HG03139 (cell line): ENCODE measurements at regions not wholly inside any gene's neighbourhood (a gene's known extent, or its start where the extent isn't known, plus 50 kb on each side); places are given as distances from the start of the nearest gene placed in this dataset.

ENCODE experiments used
- ATAC-seq: cut with Tn5 transposase; IDR thresholded peaks from one replicate; pipeline ENCODE4 v1.9.1; 2021; ENCODE audit not compliant: unreplicated experiment

- no peak for ATAC-seq
Measured at GRCh38 chr7:84506151-84506550, 311.6 kb upstream of the SEMA3A start.

- ATAC-seq: no peak
Measured at GRCh38 chr7:84502239-84502638, 307.6 kb upstream of the SEMA3A start.

DNA sequence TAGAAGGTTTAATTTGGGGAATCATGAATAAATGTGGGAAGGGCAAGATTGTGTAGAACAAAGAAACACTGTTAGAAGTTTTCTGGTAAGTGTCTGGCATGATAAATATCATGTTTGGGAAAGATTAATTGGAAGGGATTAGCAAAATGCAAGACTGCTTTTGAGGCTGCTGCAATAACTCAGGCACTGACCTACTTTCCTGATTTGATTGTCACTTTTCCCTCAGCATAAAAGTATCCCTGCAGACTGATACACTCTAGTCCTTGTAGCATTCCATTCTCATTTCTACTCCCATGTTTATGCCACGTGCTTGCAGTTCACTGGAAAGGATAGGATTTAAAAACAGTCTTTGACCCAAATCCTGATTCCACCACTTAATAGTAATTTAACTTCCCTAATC lies 303.3 kb upstream of the SEMA3A start:
- no peak for ATAC-seq

- no peak for ATAC-seq
Measured at GRCh38 chr7:84495128-84495527, 300.5 kb upstream of the SEMA3A start.

DNA sequence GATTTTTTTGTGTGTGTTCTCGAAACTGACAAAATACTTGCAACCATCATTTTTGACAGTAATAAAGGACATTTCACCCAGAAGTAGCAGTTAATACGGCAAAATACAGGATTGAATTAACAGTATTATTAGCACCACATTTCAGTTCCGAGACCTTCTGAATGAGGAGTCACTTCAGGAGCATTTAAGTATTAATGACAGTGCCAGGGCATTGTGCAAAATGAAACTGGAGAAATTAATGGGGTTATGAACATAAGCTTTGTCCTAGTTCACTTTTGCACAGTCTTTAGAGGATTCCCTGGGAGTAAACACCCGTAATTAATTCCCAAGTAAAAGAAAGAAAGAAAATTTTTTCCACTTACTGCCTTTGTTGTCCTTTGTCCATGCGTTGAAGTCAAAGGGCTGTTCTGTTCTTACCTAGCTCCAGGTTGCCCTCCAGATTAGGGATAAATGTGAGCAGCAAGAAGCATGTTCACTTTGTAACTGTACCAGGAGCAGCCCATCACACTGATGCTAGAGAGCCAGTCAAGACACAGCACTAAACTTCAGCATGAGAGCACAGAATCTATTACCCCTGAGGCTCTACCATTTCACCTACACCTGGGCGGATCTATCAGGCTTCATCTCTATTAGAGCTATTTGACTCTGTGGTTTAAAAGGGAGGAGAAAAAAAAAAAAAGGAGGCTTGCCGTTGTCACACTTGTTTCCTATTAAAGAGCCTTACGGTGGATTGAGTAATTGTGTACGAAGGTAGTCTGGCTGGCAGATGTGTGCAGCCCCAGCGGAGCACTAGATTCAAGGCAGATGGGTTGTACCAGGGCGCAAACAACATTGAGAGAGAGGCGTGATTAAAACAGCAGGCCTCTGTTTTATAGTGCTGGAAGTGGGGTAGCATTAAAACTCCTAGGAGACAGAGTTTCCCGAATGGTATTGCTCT lies 297.8 kb upstream of the SEMA3A start:
- ATAC-seq: no peak

GRCh38 chr7:84490661-84491060 lies 296.1 kb upstream of the SEMA3A start:
- ATAC-seq: no peak

GRCh38 chr7:84484502-84485079 lies 290.0 kb upstream of the SEMA3A start:
- ATAC-seq: no peak

- no peak for ATAC-seq
Measured at GRCh38 chr7:84482476-84482875, 287.9 kb upstream of the SEMA3A start.

- ATAC-seq: no peak
Measured at GRCh38 chr7:84479059-84479458, 284.5 kb upstream of the SEMA3A start.

DNA sequence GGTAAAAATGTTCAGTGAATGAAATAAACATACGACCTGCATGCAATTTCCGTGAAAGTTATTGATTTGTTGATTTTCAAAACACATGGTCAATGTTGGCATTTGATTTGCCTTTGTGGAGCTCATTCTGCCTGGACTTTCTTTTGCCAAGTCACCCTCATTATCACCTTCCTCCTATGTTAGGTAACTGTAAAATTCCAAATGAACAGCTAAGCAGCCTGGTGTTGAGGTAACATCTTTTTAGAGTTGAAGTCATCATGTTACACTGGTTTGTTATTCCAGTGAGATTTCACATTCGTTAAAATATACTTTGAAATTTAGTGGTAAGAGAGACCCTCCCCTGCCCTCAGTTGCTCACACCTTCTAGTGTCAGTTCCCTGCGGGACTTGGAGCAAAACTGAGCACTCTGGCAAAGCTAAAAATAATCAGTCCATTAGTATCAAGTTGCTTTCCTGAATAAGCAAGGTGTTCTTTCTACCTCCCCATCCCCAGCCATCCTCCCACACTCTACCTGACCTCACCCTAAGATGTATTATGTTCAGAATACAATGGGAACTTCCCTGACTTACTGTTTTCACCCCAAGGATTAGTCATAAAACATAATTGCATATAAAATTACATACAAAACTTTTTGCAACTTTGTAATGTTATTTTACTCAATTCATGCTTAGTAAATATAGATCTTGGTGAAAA lies 283.3 kb upstream of the SEMA3A start:
- no peak for ATAC-seq

GRCh38 chr7:84474436-84474835 lies 279.8 kb upstream of the SEMA3A start:
- ATAC-seq: no peak

DNA sequence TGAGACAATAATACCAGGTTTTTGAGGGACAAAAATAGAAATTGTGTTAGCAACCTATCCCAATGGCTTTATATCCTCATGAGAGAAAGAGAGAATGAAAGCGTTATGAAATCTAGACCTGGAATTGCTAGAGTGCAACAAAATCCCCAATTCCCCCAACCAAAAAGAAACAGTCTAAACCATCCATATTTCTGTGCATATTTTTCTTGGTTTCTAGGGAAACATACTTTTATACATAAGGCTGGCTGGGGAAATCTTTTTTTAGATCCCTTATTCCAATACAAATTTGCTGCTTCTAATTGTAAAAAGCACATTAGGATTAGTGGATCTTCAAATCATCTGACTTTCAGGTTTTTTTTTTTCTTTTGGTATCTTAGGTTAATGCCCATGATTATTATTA lies 277.0 kb upstream of the SEMA3A start:
- ATAC-seq: no peak

DNA sequence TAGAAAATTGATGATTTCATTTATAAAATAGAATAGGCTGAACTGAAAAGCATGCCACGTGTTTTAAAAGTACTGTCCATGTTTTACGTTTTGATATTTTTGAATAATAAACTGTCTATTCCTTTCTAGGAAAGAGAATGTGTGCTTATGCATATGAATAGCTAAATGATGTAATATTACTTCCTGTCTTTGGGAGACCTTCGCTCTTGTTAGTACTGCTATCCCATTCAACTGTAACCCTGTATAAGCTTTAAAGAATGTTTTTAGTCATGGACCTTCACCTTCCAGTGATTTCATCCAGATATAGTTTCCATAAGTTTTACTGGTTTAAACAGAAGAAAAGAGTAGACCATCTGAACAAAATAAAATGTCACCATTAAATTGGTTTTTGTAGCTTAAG lies 274.4 kb upstream of the SEMA3A start:
- ATAC-seq: no peak

GRCh38 chr7:84462259-84462658 lies 267.7 kb upstream of the SEMA3A start:
- no peak for ATAC-seq

DNA sequence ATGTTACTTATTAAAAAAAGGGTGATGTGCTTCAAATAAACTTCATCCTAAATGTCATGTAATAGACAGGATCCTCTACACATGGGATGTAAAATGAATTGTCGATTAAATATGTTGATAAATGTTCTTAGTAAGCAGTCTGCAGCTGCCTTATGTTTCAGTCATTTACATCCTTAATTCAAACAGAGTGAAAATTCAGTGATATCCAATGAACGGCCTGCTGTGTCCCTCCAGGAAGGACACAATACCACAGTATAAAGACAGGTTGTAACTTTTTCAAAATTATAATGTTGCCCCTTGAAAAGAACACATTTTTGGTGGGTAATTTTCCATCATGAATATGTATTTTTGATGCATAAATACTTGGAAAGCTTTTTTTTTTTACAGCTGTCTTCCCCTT lies 266.5 kb upstream of the SEMA3A start:
- no peak for ATAC-seq

DNA sequence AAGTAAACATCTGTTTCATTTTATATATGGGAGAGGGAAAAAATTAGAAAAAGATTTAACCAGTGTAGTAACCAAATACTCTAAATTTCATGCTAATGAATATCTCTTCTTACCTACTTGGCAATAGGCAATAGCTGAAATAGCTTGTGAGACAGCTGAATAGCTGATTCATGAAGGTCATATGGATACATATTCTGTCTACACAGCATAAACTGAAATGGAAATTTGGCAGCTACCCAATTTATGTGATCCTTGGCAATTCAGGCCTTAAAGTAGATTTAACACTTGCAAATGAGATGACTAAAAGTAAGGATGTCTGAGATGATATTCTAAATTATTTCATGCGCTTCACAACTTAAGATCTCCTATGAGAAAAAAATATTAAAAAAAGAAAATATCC lies 261.2 kb upstream of the SEMA3A start:
- no peak for ATAC-seq

DNA sequence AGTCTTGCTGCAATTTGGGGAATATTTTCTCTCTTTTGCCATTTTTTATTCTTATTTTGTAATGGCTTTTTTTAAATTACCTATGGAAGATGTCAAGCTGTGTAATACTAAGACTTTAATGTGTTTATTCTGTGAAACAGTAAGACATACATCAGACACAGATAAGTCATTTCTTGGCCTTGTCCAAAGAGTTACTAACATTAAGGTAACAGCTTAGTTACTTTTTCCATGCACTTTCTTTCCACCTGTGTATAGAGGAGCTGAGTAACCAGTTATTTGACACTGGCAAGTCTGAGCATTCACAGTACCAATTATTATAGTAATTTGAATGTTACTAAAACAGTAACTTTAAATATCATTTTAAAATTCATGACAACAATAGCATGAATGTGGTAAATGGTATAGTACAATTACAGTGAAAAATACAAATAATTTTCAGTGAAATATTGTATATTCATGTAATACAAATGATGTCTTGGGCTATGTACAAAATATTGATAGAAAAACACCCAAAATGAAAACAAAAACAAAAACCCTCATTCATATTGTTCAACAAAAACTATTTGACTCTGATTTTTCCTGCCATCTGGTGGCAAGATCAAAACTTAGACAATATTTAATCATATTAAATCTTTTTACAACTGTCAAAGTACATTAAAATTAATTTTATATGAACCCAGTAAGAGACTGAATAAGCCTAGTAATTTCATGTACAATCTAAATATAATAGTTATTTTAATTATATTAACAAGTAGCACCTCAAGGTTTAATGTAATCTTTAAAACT lies 259.8 kb upstream of the SEMA3A start:
- no peak for ATAC-seq

- ATAC-seq: no peak
Measured at GRCh38 chr7:84452618-84453017, 258.0 kb upstream of the SEMA3A start.

DNA sequence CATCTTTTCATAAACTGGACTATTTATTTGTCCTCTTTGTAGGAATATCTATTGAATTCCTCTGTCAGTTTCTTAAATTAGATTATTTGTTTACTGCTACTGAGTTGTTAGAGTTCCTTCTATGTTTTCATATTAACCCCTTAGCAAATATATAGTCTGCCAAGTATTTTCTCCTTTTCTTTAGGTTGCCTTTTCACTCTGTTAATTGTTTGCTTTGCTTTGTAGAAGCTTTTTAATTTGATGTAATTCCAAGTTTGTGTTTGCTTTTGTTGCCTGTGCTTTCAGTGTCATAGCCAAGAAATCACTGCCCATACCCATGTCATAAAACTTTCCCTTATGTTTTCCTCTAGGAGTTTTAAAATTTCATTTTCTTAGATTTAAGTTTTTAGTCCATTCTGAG lies 256.2 kb upstream of the SEMA3A start:
- ATAC-seq: no peak

DNA sequence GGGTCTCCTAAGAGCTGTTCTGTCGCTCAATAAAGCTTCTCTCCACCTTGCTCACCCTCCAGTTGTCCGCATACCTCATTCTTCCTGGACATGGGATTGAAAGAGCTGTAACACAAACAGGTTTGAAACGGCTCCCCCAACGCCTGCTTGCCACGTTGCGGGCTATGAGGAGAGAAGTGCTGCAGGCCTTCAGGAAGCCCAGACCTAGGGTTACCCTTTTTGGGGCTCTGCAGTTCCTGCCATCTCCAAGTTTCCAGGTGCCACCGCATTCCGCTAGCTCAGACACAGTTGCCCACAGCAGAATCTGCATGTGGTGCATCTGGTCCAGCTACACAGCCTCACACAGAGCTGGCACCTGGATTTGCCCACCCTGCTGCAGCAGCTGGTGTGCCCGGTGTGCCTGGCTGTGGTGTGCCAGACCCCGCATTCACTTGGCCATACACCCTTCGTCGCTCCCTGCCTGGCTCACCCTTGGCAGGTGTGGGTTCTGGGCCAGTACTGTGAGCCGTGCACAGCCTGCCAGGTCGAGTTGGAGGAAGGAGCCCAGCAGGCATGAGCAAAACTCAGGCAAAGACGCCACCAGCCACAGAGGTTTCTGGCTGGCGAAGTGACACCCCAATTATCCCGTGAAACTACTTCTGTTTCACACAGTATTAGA lies 253.2 kb upstream of the SEMA3A start:
- ATAC-seq: no peak

DNA sequence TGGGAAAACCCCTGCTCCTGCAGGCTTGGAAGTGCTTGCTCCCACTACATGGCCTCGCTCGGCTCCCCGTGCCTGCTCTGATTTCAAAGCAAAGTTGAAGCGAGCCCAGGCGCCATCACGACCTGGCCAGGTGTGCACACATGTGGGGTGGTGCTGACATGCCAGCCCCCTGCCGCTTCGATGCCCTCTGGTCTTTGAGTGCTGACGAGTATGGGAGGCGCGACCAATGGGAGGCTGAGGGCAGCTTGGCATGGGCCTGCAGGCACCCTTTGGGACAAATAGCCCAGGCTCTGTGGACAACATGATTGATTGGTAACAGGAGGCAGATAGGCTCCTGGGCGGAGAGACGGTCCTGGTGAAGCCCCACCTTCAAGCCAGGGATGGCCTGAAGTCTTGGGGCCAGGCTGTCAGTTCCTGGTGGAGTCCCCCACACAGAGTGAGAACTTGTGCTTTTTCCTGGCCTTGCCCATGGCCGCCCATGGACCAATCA lies 252.4 kb upstream of the SEMA3A start:
- no peak for ATAC-seq
